ENCODE measurements at regions not wholly inside any gene's neighbourhood (a gene's known extent, or its start where the extent isn't known, plus 50 kb on each side); places are given as distances from the start of the nearest gene placed in this dataset.

DNA sequence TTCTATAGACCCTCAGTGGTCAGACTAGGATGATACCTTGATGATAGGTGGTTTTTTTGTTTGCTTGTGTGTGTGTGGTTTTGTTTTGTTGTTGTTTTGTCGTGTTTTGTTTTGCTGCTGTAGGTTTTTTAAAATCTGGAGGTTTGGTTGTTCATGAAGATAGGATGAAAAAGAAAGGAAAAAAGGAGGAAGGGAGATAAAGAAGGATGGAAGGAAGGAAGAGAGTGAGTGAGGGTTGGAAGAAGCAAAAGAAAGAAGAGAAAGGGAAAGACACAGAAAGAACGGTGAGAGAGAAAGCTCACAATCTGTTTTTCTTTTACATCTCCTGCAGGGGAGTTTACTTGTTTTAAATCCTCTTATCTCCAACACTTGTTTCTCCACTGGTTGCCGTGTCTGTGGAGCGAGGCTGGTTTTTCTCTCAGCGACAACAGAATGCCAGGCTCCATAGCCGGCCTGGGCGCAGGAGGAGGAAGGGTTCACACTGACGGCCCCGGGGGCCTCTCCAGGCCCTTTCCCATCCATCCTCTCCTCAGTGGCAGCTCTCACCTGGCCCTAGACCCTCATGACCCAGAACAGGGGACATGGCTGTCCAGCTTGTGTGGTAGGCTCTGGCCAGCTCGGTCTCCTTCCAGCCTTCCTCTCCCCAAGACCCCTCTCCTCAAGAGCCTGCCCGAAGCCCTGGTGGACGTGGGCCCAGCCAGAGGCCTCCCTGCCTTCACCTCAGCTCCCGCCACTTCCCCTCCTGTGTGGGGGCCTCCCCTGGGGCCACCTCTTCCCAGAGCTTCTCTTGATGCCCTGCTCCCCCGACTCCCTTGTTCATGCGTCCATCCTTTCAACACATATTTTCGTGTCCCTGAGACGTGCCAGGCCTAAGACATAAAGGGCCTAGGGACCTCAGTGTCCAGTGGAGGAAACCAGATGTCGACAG lies 168.4 kb downstream of the VEGFA start:
- Histone ChIP-seq H3K36me3 (ENCODE audit: insufficient read depth, low read length) (no peaks in the 10 kb centered on the region), H3K4me1 (ENCODE audit: control insufficient read depth, insufficient read depth, low read length, unreplicated experiment) (no peaks in the 10 kb centered on the region), H3K27me3 (ENCODE audit: insufficient read depth, low read length) (no peaks in the 10 kb centered on the region), H2AFZ (ENCODE audit: low read length, unreplicated experiment) (no peak overlapping the region), H3K4me3 (ENCODE audit: low read depth, low read length) (no peak overlapping the region), H3K27ac (ENCODE audit: low read depth, low read length) (no peak overlapping the region), H3K79me2 (ENCODE audit: control insufficient read depth, insufficient read depth, low read length, unreplicated experiment) (no peaks in the 10 kb centered on the region)

DNA sequence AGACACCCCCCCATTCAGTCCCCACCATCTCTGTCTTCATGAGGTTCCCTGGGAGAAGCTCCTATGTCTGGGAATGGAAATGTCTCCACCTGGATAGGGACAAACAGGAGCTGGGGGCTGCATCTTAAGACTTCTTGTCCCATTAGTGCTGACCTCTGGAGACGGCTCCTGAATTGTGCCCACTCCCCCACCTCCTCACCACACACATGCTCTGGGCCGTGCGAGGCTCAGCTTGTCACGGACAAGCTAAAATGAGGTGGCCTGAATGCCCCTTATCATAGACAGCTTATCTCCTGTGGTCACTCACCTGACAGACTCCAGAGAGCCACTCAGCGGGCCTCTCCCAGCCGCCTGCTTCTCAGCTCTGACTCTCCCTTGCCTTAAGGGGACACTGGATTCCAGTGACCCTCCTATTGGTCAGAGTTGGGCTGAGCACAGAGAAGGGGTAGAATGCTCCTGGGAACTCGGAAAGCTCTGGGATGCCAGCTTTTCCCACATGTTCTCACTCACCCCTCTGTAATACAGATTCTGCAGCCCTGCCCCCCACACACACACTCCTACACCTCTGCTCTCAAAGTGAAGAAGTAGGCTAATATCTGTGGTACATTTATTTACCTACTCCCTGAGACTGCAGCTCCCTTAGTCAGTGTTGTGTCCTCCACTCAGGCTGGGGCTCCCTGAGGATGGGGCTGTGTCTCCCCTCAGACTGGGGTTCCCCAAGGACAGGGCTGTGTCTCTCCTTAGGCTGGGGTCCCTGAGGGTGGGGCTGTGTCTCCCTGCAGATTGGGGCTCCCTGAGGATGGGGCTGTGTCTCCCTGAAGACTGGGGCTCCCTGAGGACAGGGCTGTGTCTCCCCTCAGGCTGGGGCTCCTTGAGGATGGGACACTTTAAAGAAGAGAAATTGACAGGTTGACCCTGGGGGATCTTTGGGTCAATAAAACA lies 167.5 kb downstream of the VEGFA start:
- H3K4me3 ChIP-seq (ENCODE audit: low read depth, low read length), result no peak overlapping the region

DNA sequence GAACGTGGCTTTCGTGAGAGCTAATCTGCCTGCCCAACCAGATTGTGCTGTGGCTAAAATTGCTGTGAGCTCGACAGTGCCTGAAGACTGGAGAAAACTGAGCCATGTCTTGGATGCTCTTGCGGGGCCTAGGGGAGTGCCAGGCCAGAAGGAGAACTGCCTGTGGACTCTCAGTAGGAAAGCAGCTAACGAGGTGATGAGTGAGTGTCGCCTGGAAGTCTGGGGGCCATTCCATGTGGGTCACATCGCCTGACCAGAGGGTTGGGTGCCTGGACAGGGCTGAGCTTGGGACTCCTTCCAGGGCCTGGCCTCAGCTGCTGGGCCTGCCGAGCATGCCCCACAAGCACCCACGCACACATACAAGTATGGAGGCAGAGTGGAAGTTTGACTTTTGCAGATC lies 166.5 kb downstream of the VEGFA start:
- Histone ChIP-seq H2AFZ (ENCODE audit: low read length, unreplicated experiment) (no peak overlapping the region), H3K79me2 (ENCODE audit: control insufficient read depth, insufficient read depth, low read length, unreplicated experiment) (no peaks in the 10 kb centered on the region), H3K4me1 (ENCODE audit: control insufficient read depth, insufficient read depth, low read length, unreplicated experiment) (peaks cover 6% of the 10 kb centered on the region), H3K4me3 (ENCODE audit: low read depth, low read length) (no peak overlapping the region), H3K27me3 (ENCODE audit: insufficient read depth, low read length) (no peaks in the 10 kb centered on the region), H3K36me3 (ENCODE audit: insufficient read depth, low read length) (no peaks in the 10 kb centered on the region), H3K27ac (ENCODE audit: low read depth, low read length) (no peak overlapping the region)

More for the DNA sequence above, 167.5 kb downstream of the VEGFA start:
- no peaks in the 10 kb centered on the region for H3K27me3 ChIP-seq (ENCODE audit: insufficient read depth, low read length)
- no peak overlapping the region for H2AFZ ChIP-seq (ENCODE audit: low read length, unreplicated experiment)
- no peak overlapping the region for H3K27ac ChIP-seq (ENCODE audit: low read depth, low read length)
- no peaks in the 10 kb centered on the region for H3K36me3 ChIP-seq (ENCODE audit: insufficient read depth, low read length)
- peaks cover 6% of the 10 kb centered on the region for H3K4me1 ChIP-seq (ENCODE audit: control insufficient read depth, insufficient read depth, low read length, unreplicated experiment)
- no peaks in the 10 kb centered on the region for H3K79me2 ChIP-seq (ENCODE audit: control insufficient read depth, insufficient read depth, low read length, unreplicated experiment)

DNA sequence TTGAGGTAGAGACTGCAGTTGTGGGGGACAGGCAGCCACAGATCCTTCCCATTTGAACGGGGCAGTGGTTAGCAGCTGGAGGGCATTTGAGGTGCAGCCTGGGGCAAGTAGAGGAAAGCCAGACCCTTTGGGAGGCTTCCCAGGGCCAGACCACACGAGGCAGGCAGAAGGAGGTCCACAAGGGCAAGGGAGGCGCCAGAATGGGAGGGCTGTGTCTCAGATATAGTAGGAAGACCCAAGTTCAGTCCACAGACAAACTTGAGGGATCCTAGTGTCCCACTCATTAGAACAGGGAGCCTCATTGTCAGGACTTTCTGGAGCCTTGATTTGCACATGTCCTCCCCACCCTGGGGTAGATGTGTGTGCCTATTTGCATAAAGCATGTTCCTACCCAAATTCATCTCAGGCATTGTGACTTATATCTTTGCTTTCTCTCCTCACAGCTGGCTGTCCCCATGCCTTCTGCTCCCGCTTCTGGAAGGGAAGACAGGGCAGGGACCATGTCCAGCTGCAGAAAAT lies 166.0 kb downstream of the VEGFA start:
- Histone ChIP-seq H3K4me3 (ENCODE audit: low read depth, low read length) (no peak overlapping the region), H3K27me3 (ENCODE audit: insufficient read depth, low read length) (no peaks in the 10 kb centered on the region), H3K27ac (ENCODE audit: low read depth, low read length) (no peak overlapping the region), H3K4me1 (ENCODE audit: control insufficient read depth, insufficient read depth, low read length, unreplicated experiment) (peaks cover 6% of the 10 kb centered on the region), H3K36me3 (ENCODE audit: insufficient read depth, low read length) (no peaks in the 10 kb centered on the region), H3K79me2 (ENCODE audit: control insufficient read depth, insufficient read depth, low read length, unreplicated experiment) (no peaks in the 10 kb centered on the region), H2AFZ (ENCODE audit: low read length, unreplicated experiment) (no peak overlapping the region)

GRCh38 chr6:43934803-43935602 lies 165.0 kb downstream of the VEGFA start:
- H3K27ac ChIP-seq (ENCODE audit: low read depth, low read length), result no peak overlapping the region
- no peak overlapping the region for H2AFZ ChIP-seq (ENCODE audit: low read length, unreplicated experiment)
- H3K36me3 ChIP-seq (ENCODE audit: insufficient read depth, low read length), result no peaks in the 10 kb centered on the region
- no peaks in the 10 kb centered on the region for H3K27me3 ChIP-seq (ENCODE audit: insufficient read depth, low read length)
- peaks cover 6% of the 10 kb centered on the region for H3K4me1 ChIP-seq (ENCODE audit: control insufficient read depth, insufficient read depth, low read length, unreplicated experiment)
- no peak overlapping the region for H3K4me3 ChIP-seq (ENCODE audit: low read depth, low read length)
- no peaks in the 10 kb centered on the region for H3K79me2 ChIP-seq (ENCODE audit: control insufficient read depth, insufficient read depth, low read length, unreplicated experiment)

- Histone ChIP-seq H3K36me3 (ENCODE audit: insufficient read depth, low read length) (no peaks in the 10 kb centered on the region), H3K79me2 (ENCODE audit: control insufficient read depth, insufficient read depth, low read length, unreplicated experiment) (no peaks in the 10 kb centered on the region), H3K4me3 (ENCODE audit: low read depth, low read length) (no peak overlapping the region), H3K4me1 (ENCODE audit: control insufficient read depth, insufficient read depth, low read length, unreplicated experiment) (peaks cover 6% of the 10 kb centered on the region), H2AFZ (ENCODE audit: low read length, unreplicated experiment) (no peak overlapping the region), H3K27ac (ENCODE audit: low read depth, low read length) (no peak overlapping the region), H3K27me3 (ENCODE audit: insufficient read depth, low read length) (no peaks in the 10 kb centered on the region)
These were observed 164.3 kb downstream of the VEGFA start for GRCh38 chr6:43934183-43934802.

- H3K79me2 ChIP-seq (ENCODE audit: control insufficient read depth, insufficient read depth, low read length, unreplicated experiment), result no peaks in the 10 kb centered on the region
- H3K27me3 ChIP-seq (ENCODE audit: insufficient read depth, low read length), result no peaks in the 10 kb centered on the region
- peaks cover 6% of the 10 kb centered on the region for H3K4me1 ChIP-seq (ENCODE audit: control insufficient read depth, insufficient read depth, low read length, unreplicated experiment)
- H3K4me3 ChIP-seq (ENCODE audit: low read depth, low read length), result no peak overlapping the region
- H3K27ac ChIP-seq (ENCODE audit: low read depth, low read length), result no peak overlapping the region
- no peaks in the 10 kb centered on the region for H3K36me3 ChIP-seq (ENCODE audit: insufficient read depth, low read length)
- H2AFZ ChIP-seq (ENCODE audit: low read length, unreplicated experiment), result no peak overlapping the region
These were observed 163.3 kb downstream of the VEGFA start for GRCh38 chr6:43933148-43933885.

DNA sequence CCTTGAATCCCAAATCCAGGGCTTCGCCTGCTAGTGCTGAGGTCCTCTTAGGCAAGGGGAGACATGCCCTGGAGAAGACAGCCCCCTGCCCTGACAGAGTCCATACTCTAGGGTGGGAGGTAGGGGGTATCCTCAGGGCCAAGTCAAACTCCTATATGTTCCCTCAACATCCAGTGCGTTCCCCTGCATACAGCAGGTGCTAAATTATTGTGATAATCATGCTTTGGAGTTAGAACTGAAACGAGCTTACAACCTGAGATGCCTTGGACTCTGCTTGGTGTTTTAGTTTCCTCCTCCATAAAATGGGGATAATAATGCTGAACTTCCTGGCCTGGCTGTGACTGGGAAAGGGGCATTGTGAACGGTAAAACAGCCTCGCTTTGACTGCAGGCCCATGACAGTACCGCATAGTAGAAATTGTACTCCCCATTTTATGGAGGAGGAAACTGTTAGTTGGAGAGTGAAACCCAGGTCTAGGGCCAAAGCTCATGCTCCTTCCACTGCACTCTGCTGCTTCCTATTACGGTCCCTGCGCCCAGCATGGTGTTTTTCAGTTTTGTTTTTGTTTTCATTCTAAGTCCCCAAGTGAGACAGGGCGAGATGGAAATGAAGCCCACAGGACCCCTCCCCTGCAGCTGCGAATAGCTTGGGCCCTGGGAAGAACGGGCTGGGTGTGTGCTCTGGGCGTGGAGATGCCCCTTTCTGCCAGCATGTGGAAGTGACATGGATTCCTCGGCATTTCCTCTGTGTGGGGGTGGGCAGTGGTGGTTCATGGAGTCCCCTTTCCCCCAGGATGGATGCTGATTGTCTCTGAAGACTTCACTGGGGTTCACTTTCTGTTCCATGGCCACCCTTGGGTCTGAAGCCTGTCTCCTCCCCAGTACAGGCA lies 162.5 kb downstream of the VEGFA start:
- no peaks in the 10 kb centered on the region for H3K79me2 ChIP-seq (ENCODE audit: control insufficient read depth, insufficient read depth, low read length, unreplicated experiment)
- H3K27ac ChIP-seq (ENCODE audit: low read depth, low read length), result no peak overlapping the region
- peaks cover 6% of the 10 kb centered on the region for H3K4me1 ChIP-seq (ENCODE audit: control insufficient read depth, insufficient read depth, low read length, unreplicated experiment)
- no peak overlapping the region for H2AFZ ChIP-seq (ENCODE audit: low read length, unreplicated experiment)
- H3K27me3 ChIP-seq (ENCODE audit: insufficient read depth, low read length), result no peaks in the 10 kb centered on the region
- no peaks in the 10 kb centered on the region for H3K36me3 ChIP-seq (ENCODE audit: insufficient read depth, low read length)
- H3K4me3 ChIP-seq (ENCODE audit: low read depth, low read length), result no peak overlapping the region

GRCh38 chr6:43931201-43931600 lies 161.2 kb downstream of the VEGFA start:
- H3K4me1 ChIP-seq (ENCODE audit: control insufficient read depth, insufficient read depth, low read length, unreplicated experiment), result peaks cover 6% of the 10 kb centered on the region
- H3K4me3 ChIP-seq (ENCODE audit: low read depth, low read length), result no peak overlapping the region
- H2AFZ ChIP-seq (ENCODE audit: low read length, unreplicated experiment), result no peak overlapping the region
- H3K27ac ChIP-seq (ENCODE audit: low read depth, low read length), result no peak overlapping the region
- no peaks in the 10 kb centered on the region for H3K27me3 ChIP-seq (ENCODE audit: insufficient read depth, low read length)
- no peaks in the 10 kb centered on the region for H3K79me2 ChIP-seq (ENCODE audit: control insufficient read depth, insufficient read depth, low read length, unreplicated experiment)
- no peaks in the 10 kb centered on the region for H3K36me3 ChIP-seq (ENCODE audit: insufficient read depth, low read length)
